IPS DF 6.9 (cell line): ENCODE measurements at regions not wholly inside any gene's neighbourhood (a gene's known extent, or its start where the extent isn't known, plus 50 kb on each side); places are given as distances from the start of the nearest gene placed in this dataset.

Experiments
- DNase-seq: peaks from one replicate; pipeline ENCODE4 v3.0.0-alpha.2; 2013; ENCODE audit warnings: low read depth, low spot score
- H3K27ac ChIP-seq: one replicate; pipeline ENCODE4 v1.5.1; 2013; ENCODE audit warnings: low read length, control low read depth
- H3K27me3 ChIP-seq: 2 replicates; pipeline ENCODE4 v1.6.1; 2013; ENCODE audit warnings: mild to moderate bottlenecking, low read length; ENCODE audit not compliant: control insufficient read depth, insufficient read depth
- H3K36me3 ChIP-seq: 2 replicates; pipeline ENCODE4 v1.6.1; 2013; ENCODE audit warnings: low read length; ENCODE audit not compliant: control insufficient read depth, insufficient read depth
- H3K4me1 ChIP-seq: 2 replicates; pipeline ENCODE4 v1.6.1; 2013; ENCODE audit warnings: low read length; ENCODE audit not compliant: control insufficient read depth, insufficient read depth
- H3K4me3 ChIP-seq: 2 replicates; pipeline ENCODE4 v1.5.1; 2013; ENCODE audit warnings: mild to moderate bottlenecking, low read length
- H3K9me3 ChIP-seq: 2 replicates; pipeline ENCODE4 v1.6.1; 2013; ENCODE audit warnings: low read length, inconsistent platforms; ENCODE audit not compliant: control insufficient read depth, insufficient read depth
- WGBS: extraction: QIAGEN DNeasy Blood & Tissue Kit; methylation state at CpG from one replicate; pipeline ENCODE4 v1.1.7; 2013; ENCODE audit warnings: mixed read lengths, missing lambda C conversion rate; ENCODE audit not compliant: insufficient read length, insufficient coverage; 5-methylcytosine and 5-hydroxymethylcytosine counted together

GRCh38 chr6:54009052-54009654 is 102.1 kb upstream of the MLIP start:
- no peak for DNase-seq
- Histone ChIP-seq H3K4me3 (no peak overlapping the region), H3K27me3 (no peaks in the 10 kb centered on the region), H3K27ac (no peak overlapping the region), H3K9me3 (no peaks in the 10 kb centered on the region), H3K36me3 (no peaks in the 10 kb centered on the region), H3K4me1 (no peaks in the 10 kb centered on the region)
- WGBS = no CpG with 5 or more reads among the region's 5 CpGs

- WGBS = no CpG with 5 or more reads among the region's 7 CpGs
These were observed 100.6 kb upstream of the MLIP start for GRCh38 chr6:54010340-54011276.

DNA sequence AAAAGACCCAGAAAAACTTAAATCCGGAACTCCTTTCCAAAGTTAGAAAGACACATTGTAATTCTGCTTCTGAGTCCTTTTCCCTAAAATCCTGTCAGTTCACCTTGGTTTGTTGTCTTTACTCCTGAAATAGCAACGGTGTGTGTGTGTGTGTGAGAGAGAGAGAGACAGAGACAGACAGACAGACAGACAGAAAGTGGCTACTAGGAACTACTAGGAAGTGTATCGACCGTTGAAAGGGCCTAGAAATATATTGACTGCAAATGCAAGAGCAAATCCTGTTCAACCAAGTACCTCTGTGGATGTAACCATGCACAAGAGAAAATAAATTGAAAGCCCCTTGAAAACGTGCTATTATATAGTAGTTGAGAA is 100.0 kb upstream of the MLIP start:
- Histone ChIP-seq H3K27ac (no peak overlapping the region), H3K4me3 (no peak overlapping the region)
- no CpG with 5 or more reads among the region's 5 CpGs for WGBS

More at GRCh38 chr6:54010340-54011276, 100.6 kb upstream of the MLIP start:
- no peaks in the 10 kb centered on the region for H3K36me3 ChIP-seq
- H3K4me1 ChIP-seq = no peaks in the 10 kb centered on the region
- H3K9me3 ChIP-seq = no peaks in the 10 kb centered on the region
- H3K27ac ChIP-seq = no peak overlapping the region
- H3K27me3 ChIP-seq = no peaks in the 10 kb centered on the region
- DNase-seq = no peak
- no peak overlapping the region for H3K4me3 ChIP-seq

DNA sequence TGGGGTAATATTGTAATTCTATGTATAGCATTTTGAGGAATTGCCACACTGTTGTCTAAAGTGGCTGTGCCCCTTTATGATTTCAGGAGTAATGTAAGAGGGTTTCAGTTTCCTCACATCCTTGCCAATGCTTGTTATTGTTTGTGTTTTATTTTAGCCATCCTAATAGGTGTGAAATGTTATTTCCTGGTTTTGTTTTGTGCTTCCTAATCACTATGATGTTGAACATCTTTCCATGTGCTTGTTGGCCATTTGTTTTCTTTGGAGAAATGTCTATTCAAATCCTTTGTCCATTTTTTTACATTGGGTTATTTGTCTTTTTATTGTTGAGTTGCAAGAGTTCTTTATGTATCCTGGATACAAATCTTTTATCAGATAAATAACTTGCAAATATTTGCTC is 97.3 kb upstream of the MLIP start:
- no peaks in the 10 kb centered on the region for H3K27me3 ChIP-seq
- H3K27ac ChIP-seq = no peak overlapping the region
- H3K4me1 ChIP-seq = no peaks in the 10 kb centered on the region
- H3K36me3 ChIP-seq = no peaks in the 10 kb centered on the region
- H3K4me3 ChIP-seq = no peak overlapping the region
- DNase-seq = no peak
- H3K9me3 ChIP-seq = no peaks in the 10 kb centered on the region

More for the DNA sequence above, 100.0 kb upstream of the MLIP start:
- Histone ChIP-seq H3K27me3 (no peaks in the 10 kb centered on the region), H3K4me1 (no peaks in the 10 kb centered on the region), H3K36me3 (no peaks in the 10 kb centered on the region), H3K9me3 (no peaks in the 10 kb centered on the region)
- DNase-seq = no peak

GRCh38 chr6:54014440-54014839 is 96.8 kb upstream of the MLIP start:
- WGBS = no CpG with 5 or more reads among the region's 8 CpGs
- Histone ChIP-seq H3K4me3 (no peak overlapping the region), H3K27me3 (no peaks in the 10 kb centered on the region), H3K36me3 (no peaks in the 10 kb centered on the region), H3K27ac (no peak overlapping the region), H3K9me3 (no peaks in the 10 kb centered on the region), H3K4me1 (no peaks in the 10 kb centered on the region)
- DNase-seq = no peak

GRCh38 chr6:54017877-54018276 is 93.4 kb upstream of the MLIP start:
- H3K9me3 ChIP-seq = no peaks in the 10 kb centered on the region
- no peaks in the 10 kb centered on the region for H3K27me3 ChIP-seq
- H3K4me3 ChIP-seq = no peak overlapping the region
- H3K27ac ChIP-seq = no peak overlapping the region
- WGBS = no CpG with 5 or more reads among the region's 2 CpGs
- no peaks in the 10 kb centered on the region for H3K36me3 ChIP-seq
- no peak for DNase-seq
- H3K4me1 ChIP-seq = no peaks in the 10 kb centered on the region

DNA sequence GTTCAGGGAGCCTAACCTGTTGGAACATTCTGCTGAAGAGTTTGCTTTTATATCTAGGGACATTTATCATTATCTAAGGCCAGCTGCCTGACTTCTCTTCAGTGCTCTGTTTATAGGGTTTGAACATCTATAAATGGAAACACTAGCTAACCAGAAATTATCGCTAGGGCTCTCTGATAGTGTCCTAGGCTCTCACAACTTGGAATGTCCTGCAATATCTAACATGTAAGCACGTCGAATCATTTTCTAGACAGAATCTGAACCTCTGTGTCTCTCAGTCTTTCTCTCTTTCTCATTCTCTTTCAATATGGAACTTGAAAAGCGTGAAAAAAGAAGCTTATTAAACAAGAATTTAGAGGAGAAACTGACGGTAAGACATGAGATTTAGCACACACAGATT is 92.5 kb upstream of the MLIP start:
- WGBS = no CpG with 5 or more reads among the region's 5 CpGs
- Histone ChIP-seq H3K4me1 (no peaks in the 10 kb centered on the region), H3K36me3 (no peaks in the 10 kb centered on the region), H3K4me3 (no peak overlapping the region), H3K27me3 (no peaks in the 10 kb centered on the region), H3K27ac (no peak overlapping the region), H3K9me3 (no peaks in the 10 kb centered on the region)
- no peak for DNase-seq

DNA sequence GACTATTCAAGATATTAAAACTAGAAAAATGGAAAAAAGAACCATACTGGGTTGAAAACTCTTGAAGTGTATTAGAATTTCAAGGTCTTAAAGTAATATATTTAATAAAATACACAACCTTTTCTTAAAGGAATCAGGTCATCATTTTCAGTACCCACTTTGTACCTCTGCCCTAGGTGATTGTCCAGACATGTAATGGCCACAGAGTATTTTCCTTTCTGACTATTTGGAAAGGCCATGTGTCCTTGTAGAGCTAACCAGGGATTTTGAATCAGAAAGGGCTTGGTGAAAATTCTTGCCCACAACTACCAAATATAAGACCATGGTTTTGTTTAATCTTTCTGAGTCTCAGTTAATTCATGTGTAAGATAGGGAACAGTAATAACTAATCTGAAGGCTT is 91.4 kb upstream of the MLIP start:
- H3K9me3 ChIP-seq = no peaks in the 10 kb centered on the region
- H3K27ac ChIP-seq = no peak overlapping the region
- no peaks in the 10 kb centered on the region for H3K4me1 ChIP-seq
- no peaks in the 10 kb centered on the region for H3K27me3 ChIP-seq
- no peak overlapping the region for H3K4me3 ChIP-seq
- no peak for DNase-seq
- no peaks in the 10 kb centered on the region for H3K36me3 ChIP-seq

DNA sequence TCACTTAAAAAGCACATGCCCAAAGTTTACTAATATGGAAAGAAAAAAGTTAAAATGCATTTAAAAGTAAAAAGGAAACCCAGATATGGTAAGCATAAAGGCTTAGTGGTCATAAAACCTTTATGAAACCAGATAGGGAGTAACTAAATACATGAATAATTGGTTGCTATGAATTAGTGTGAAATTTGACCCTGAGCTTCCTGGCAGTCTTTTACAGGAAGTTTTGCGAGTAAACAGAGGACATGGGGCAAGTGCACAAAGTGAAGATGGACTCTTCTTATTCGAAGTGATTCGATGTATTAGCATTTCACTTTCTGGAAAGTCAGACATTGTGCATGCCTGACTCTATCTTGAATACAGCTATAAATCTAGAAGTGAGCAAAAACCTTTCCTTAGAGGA is 90.9 kb upstream of the MLIP start:
- no peaks in the 10 kb centered on the region for H3K36me3 ChIP-seq
- H3K9me3 ChIP-seq = no peaks in the 10 kb centered on the region
- H3K4me3 ChIP-seq = no peak overlapping the region
- H3K4me1 ChIP-seq = no peaks in the 10 kb centered on the region
- H3K27me3 ChIP-seq = no peaks in the 10 kb centered on the region
- no peak overlapping the region for H3K27ac ChIP-seq
- WGBS = no CpG with 5 or more reads among the region's 3 CpGs
- no peak for DNase-seq

DNA sequence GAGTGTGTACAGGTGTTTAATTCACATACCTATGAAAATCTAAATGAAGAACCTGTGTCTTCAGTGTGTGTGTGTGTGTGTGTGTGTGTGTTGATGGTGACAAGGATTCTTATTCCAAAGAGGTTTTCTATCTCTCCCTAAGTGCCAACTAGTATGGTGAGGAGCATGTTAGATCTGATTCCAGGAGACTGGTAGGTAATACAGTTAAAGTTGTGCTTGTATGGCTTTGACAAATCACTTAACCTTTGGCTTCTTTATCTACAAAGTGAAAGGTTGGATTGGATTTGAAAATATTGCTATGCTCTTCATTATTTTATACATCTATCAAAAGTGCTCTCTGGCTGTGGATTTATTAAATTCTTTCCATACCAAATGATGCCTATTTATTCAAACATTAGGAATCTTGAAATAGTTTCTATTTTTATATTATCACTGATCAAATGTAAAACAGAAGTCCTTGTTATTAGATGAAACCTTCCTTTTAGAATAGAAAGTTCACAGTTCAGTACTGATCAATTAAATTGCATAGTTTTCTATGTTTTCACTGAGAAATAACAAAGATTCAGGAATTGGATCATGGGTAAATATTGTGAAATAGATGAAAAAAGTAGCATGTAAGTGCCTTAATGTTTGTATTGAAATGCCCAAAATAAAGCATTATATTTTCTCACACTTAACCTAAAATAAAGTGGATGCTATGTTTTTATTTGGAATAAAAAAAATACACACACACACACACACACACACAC is 84.4 kb upstream of the MLIP start:
- Histone ChIP-seq H3K36me3 (no peaks in the 10 kb centered on the region), H3K4me1 (no peaks in the 10 kb centered on the region), H3K27ac (no peak overlapping the region), H3K9me3 (no peaks in the 10 kb centered on the region), H3K4me3 (no peak overlapping the region), H3K27me3 (no peaks in the 10 kb centered on the region)
- no peak for DNase-seq
